PC-3 (cell line): ENCODE measurements at regions not wholly inside any gene's neighbourhood (a gene's known extent, or its start where the extent isn't known, plus 50 kb on each side); places are given as distances from the start of the nearest gene placed in this dataset.

ENCODE experiments used
- CTCF ChIP-seq: fragments of 300-600 bp; sonication (generic); conservative IDR thresholded peaks from 2 replicates; pipeline ENCODE4 v1.5.1; 2017; ENCODE audit warnings: antibody characterized with exemption, low read depth, mild to moderate bottlenecking, low read length
- EZH2 ChIP-seq: fragments of 300-600 bp; sonication (generic); IDR thresholded peaks from one replicate; pipeline ENCODE4 v1.6.1; 2017; ENCODE audit warnings: antibody characterized with exemption, mild to moderate bottlenecking, low read length; ENCODE audit not compliant: unreplicated experiment
- EZH2phosphoT487 ChIP-seq: fragments of 300-600 bp; sonication (generic); IDR thresholded peaks from 2 replicates; pipeline ENCODE4 v1.6.1; 2018; ENCODE audit warnings: mild to moderate bottlenecking, antibody characterized with exemption, low read length, borderline replicate concordance

- TF ChIP-seq EZH2 (no peak), CTCF (peak; percentile 84), EZH2phosphoT487 (no peak)
Measured at GRCh38 chr10:123582084-123582989, 83.8 kb upstream of the GPR26 start.
